ENCODE measurements at regions not wholly inside any gene's neighbourhood (a gene's known extent, or its start where the extent isn't known, plus 50 kb on each side); places are given as distances from the start of the nearest gene placed in this dataset.

GRCh38 chr15:94535298-94536048, 304.1 kb downstream of the MCTP2 start:
- H3K36me3 ChIP-seq (ENCODE audit: control insufficient read depth, insufficient read depth, low read length) = no peaks in the 10 kb centered on the region
- no peaks in the 10 kb centered on the region for H3K4me1 ChIP-seq (ENCODE audit: control insufficient read depth, insufficient read depth, low read length)
- H3K9me3 ChIP-seq (ENCODE audit: control insufficient read depth, low read length) = no peaks in the 10 kb centered on the region

GRCh38 chr15:94536549-94536948, 305.2 kb downstream of the MCTP2 start:
- Histone ChIP-seq H3K4me3 (ENCODE audit: low read length) (no peak overlapping the region), H3K27me3 (ENCODE audit: control insufficient read depth, insufficient read depth, low read length) (no peaks in the 10 kb centered on the region), H3K9ac (ENCODE audit: low read length) (no peak overlapping the region), H3K9me3 (ENCODE audit: control insufficient read depth, low read length) (no peaks in the 10 kb centered on the region), H3K4me1 (ENCODE audit: control insufficient read depth, insufficient read depth, low read length) (no peaks in the 10 kb centered on the region), H3K36me3 (ENCODE audit: control insufficient read depth, insufficient read depth, low read length) (no peaks in the 10 kb centered on the region)

More at GRCh38 chr15:94535298-94536048, 304.1 kb downstream of the MCTP2 start:
- Histone ChIP-seq H3K4me3 (ENCODE audit: low read length) (no peak overlapping the region), H3K27me3 (ENCODE audit: control insufficient read depth, insufficient read depth, low read length) (no peaks in the 10 kb centered on the region), H3K9ac (ENCODE audit: low read length) (no peak overlapping the region)

DNA sequence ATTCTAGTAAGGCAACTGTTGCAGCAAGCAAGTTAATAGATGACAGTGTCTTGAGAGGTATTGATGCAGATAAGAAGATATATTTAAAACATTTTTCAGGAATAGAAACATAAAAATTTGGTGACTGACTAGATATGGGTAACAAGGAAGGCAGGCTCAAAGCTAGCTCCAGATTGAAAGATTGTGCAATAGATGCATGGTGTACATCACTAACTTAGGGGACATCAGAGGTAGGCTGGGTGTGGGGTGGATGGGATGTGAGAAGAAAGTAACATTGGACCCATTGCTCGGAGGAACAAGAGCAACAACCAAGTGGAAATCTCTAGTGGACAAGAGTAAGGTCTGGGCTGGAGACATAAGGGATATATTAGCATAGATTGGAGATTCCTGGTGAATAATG, 306.9 kb downstream of the MCTP2 start:
- Histone ChIP-seq H3K27me3 (ENCODE audit: control insufficient read depth, insufficient read depth, low read length) (no peaks in the 10 kb centered on the region), H3K4me1 (ENCODE audit: control insufficient read depth, insufficient read depth, low read length) (no peaks in the 10 kb centered on the region), H3K9ac (ENCODE audit: low read length) (no peak overlapping the region), H3K4me3 (ENCODE audit: low read length) (no peak overlapping the region), H3K36me3 (ENCODE audit: control insufficient read depth, insufficient read depth, low read length) (no peaks in the 10 kb centered on the region), H3K9me3 (ENCODE audit: control insufficient read depth, low read length) (no peaks in the 10 kb centered on the region)

DNA sequence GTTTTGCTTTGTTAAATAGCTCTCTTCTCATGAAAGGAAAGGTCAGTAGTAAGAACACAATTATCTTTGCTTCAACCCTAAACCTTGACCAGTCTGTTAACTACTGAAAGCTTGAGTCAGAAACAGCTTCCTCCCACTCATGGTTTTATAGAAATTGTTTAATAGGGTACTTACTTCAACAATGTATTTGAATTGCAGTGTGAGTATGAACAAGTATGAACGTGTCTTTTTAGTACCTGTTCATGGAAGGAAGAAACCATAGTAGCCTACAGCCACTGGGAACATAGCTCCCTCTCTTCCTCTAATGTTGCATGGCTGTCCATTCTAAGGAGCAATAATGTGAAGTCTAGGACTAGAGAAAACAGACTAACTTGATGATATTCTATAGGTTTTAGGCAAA, 311.0 kb downstream of the MCTP2 start:
- no peak overlapping the region for H3K4me3 ChIP-seq (ENCODE audit: low read length)
- no peaks in the 10 kb centered on the region for H3K9me3 ChIP-seq (ENCODE audit: control insufficient read depth, low read length)
- H3K27me3 ChIP-seq (ENCODE audit: control insufficient read depth, insufficient read depth, low read length) = no peaks in the 10 kb centered on the region
- H3K9ac ChIP-seq (ENCODE audit: low read length) = no peak overlapping the region
- no peaks in the 10 kb centered on the region for H3K4me1 ChIP-seq (ENCODE audit: control insufficient read depth, insufficient read depth, low read length)
- H3K36me3 ChIP-seq (ENCODE audit: control insufficient read depth, insufficient read depth, low read length) = no peaks in the 10 kb centered on the region

- Histone ChIP-seq H3K4me1 (ENCODE audit: control insufficient read depth, insufficient read depth, low read length) (no peaks in the 10 kb centered on the region), H3K4me3 (ENCODE audit: low read length) (no peak overlapping the region), H3K9me3 (ENCODE audit: control insufficient read depth, low read length) (no peaks in the 10 kb centered on the region), H3K9ac (ENCODE audit: low read length) (no peak overlapping the region), H3K27me3 (ENCODE audit: control insufficient read depth, insufficient read depth, low read length) (no peaks in the 10 kb centered on the region), H3K36me3 (ENCODE audit: control insufficient read depth, insufficient read depth, low read length) (no peaks in the 10 kb centered on the region)
Observed at GRCh38 chr15:94546808-94547207, 315.4 kb downstream of the MCTP2 start.

- no peak overlapping the region for H3K9ac ChIP-seq (ENCODE audit: low read length)
- H3K4me1 ChIP-seq (ENCODE audit: control insufficient read depth, insufficient read depth, low read length) = no peaks in the 10 kb centered on the region
- H3K9me3 ChIP-seq (ENCODE audit: control insufficient read depth, low read length) = no peaks in the 10 kb centered on the region
- no peaks in the 10 kb centered on the region for H3K27me3 ChIP-seq (ENCODE audit: control insufficient read depth, insufficient read depth, low read length)
- H3K36me3 ChIP-seq (ENCODE audit: control insufficient read depth, insufficient read depth, low read length) = no peaks in the 10 kb centered on the region
- no peak overlapping the region for H3K4me3 ChIP-seq (ENCODE audit: low read length)
Observed at GRCh38 chr15:94547711-94548110, 316.4 kb downstream of the MCTP2 start.

DNA sequence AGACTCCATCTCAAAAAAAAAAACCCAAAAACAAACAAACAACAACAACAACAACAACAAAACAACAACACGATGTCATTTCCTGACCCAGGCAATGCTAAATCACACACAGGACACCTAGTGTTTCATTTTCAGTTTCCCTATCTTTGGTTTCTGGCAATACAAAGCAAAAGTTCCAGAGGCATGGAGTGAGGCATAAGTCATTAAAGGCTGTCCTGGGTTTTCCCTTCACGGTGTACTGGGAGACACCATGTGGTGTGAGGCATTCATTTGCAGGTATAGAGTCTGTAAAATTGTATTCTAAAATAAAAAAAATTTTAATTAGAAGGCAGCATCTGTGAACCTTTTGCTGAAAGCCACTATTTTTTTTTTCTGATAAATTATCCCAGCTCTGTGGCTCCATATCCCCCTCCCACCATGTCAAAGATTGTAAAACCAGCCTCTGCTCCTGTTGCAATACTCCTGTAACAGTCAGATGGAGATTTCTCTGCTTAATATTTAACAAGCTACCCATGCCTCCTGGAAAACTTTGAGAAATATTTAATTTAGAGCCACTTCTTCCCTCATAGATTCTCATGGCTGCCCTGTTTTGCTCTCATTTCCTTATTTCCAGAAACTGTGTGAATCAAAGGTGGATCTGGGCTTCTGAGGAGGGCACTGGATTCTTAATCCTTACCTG, 324.6 kb downstream of the MCTP2 start:
- no peak overlapping the region for H3K4me3 ChIP-seq (ENCODE audit: low read length)
- H3K36me3 ChIP-seq (ENCODE audit: control insufficient read depth, insufficient read depth, low read length) = no peaks in the 10 kb centered on the region
- no peaks in the 10 kb centered on the region for H3K4me1 ChIP-seq (ENCODE audit: control insufficient read depth, insufficient read depth, low read length)
- no peak overlapping the region for H3K9ac ChIP-seq (ENCODE audit: low read length)
- H3K9me3 ChIP-seq (ENCODE audit: control insufficient read depth, low read length) = no peaks in the 10 kb centered on the region
- no peaks in the 10 kb centered on the region for H3K27me3 ChIP-seq (ENCODE audit: control insufficient read depth, insufficient read depth, low read length)

DNA sequence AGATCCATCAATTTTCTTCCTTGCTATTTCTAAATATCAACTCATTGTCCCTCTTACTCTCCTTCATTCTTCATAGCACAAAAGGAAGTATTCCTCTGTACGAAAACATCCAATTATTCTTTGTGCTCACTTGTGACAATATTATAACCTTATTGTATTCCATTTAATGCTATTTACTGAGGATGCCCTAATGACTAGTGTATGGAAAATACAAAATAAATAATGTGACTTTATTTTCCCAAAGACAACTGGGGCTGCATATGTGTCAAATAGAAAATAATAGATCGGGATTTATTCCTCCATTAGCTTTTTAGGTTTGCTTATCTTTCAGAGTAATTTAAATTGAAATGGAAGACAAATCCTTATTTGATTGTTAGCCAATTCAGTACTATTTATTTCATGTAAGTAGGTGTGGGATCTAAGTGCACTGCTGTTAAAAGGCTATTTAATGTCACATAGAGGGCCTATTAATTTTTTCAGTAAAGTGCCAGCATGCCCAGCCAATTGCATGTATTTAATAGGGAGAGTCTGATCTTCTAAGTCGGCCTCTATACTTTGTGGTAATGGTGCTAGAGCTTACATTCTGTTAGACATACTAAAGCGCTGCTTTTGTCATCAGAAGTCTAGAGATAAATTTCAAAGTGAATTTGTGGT, 329.8 kb downstream of the MCTP2 start:
- Histone ChIP-seq H3K27me3 (ENCODE audit: control insufficient read depth, insufficient read depth, low read length) (no peaks in the 10 kb centered on the region), H3K9me3 (ENCODE audit: control insufficient read depth, low read length) (no peaks in the 10 kb centered on the region), H3K36me3 (ENCODE audit: control insufficient read depth, insufficient read depth, low read length) (no peaks in the 10 kb centered on the region), H3K9ac (ENCODE audit: low read length) (no peak overlapping the region), H3K4me1 (ENCODE audit: control insufficient read depth, insufficient read depth, low read length) (no peaks in the 10 kb centered on the region), H3K4me3 (ENCODE audit: low read length) (no peak overlapping the region)

DNA sequence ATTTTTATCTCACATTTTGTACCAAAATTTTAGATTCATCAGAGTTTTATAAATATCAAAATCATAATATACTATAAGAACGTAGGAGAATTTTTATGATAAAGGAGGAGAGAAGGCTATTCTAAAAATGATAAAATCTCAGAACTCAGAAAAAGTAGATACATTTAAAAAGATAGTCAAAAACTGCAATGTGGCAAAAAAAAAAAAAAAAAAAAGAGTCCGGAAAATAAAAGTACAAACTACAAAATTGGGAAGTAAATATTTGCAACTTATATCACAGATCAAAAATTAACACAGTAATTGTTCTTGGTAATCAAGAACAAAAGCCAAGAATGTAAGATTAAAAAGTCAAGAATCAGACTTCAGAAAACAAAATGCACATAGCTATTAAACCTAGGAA, 332.1 kb downstream of the MCTP2 start:
- H3K9ac ChIP-seq (ENCODE audit: low read length) = no peak overlapping the region
- H3K27me3 ChIP-seq (ENCODE audit: control insufficient read depth, insufficient read depth, low read length) = no peaks in the 10 kb centered on the region
- H3K4me1 ChIP-seq (ENCODE audit: control insufficient read depth, insufficient read depth, low read length) = no peaks in the 10 kb centered on the region
- no peaks in the 10 kb centered on the region for H3K9me3 ChIP-seq (ENCODE audit: control insufficient read depth, low read length)
- H3K36me3 ChIP-seq (ENCODE audit: control insufficient read depth, insufficient read depth, low read length) = no peaks in the 10 kb centered on the region
- no peak overlapping the region for H3K4me3 ChIP-seq (ENCODE audit: low read length)

DNA sequence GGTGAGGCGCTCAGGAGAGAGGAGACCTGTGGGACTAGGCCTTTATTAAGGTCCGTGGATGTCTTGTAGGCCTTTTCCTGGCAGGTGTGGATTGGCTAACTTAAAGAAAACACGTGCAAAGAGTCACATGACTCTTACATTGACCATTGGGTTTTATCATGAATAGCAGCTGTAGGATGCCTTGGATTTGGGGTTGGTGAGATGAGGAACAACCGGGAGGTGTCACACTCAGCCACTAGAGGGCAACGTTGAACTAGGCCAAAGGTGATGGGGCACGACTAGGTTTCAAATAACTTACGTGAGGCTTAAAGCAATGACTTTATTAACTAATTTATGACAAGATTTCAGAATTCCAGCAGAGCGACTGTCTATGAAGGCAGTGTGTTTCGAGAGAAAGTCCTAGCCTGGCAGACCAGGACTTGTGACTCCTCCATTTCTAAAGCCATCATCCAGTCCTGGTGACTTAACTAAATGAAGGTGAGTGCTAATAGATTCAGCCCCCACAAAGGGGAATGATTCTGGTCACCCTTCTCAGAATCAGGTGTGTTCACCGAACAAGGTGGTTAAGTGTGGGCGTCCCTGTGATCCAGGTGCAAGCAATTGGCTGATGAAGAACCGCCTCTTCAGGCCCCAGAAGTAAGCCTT, 345.6 kb downstream of the MCTP2 start:
- H3K9ac ChIP-seq (ENCODE audit: low read length) = no peak overlapping the region
- H3K36me3 ChIP-seq (ENCODE audit: control insufficient read depth, insufficient read depth, low read length) = no peaks in the 10 kb centered on the region
- no peak overlapping the region for H3K4me3 ChIP-seq (ENCODE audit: low read length)
- no peaks in the 10 kb centered on the region for H3K9me3 ChIP-seq (ENCODE audit: control insufficient read depth, low read length)
- no peaks in the 10 kb centered on the region for H3K27me3 ChIP-seq (ENCODE audit: control insufficient read depth, insufficient read depth, low read length)
- H3K4me1 ChIP-seq (ENCODE audit: control insufficient read depth, insufficient read depth, low read length) = no peaks in the 10 kb centered on the region

DNA sequence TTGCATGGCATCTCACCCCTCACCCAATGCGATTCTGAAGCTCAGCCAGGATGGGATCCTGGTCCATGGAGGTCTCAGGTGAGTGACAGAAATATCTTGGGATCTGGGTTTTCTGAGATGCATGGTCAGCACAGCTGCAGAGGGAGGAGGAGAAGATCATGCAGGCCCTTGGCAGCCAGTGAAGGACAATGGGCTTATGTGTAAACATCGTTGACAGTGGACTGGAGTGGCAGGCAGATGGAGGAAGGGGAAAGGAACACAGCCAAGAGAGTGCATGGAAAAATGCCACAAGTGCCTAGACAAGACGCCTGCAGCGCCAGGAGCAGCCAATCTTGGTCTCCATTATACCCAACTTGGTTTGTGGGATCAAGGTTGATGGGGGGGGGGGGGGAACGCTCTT, 347.9 kb downstream of the MCTP2 start:
- Histone ChIP-seq H3K27me3 (ENCODE audit: control insufficient read depth, insufficient read depth, low read length) (no peaks in the 10 kb centered on the region), H3K9me3 (ENCODE audit: control insufficient read depth, low read length) (no peaks in the 10 kb centered on the region), H3K4me1 (ENCODE audit: control insufficient read depth, insufficient read depth, low read length) (no peaks in the 10 kb centered on the region), H3K4me3 (ENCODE audit: low read length) (no peak overlapping the region), H3K36me3 (ENCODE audit: control insufficient read depth, insufficient read depth, low read length) (no peaks in the 10 kb centered on the region), H3K9ac (ENCODE audit: low read length) (no peak overlapping the region)

All from mucosa of stomach (tissue), 1 donor.